Peyer's patch (tissue), 4 donors: ENCODE measurements at regions not wholly inside any gene's neighbourhood (a gene's known extent, or its start where the extent isn't known, plus 50 kb on each side); places are given as distances from the start of the nearest gene placed in this dataset.

Experiments
- DNase-seq, 3 donors: peaks; one replicate each; pipeline ENCODE4 v3.0.0-alpha.2; 2017 to 2019
- H3K27ac ChIP-seq, 4 donors: fragments of 200-600 bp; sonication (generic); one replicate each; pipeline ENCODE4 v1.5.1; 2016 to 2019
- H3K27me3 ChIP-seq, 2 donors: fragments of 200-600 bp; sonication (generic); one replicate each; pipeline ENCODE4 v1.5.1; 2019
- H3K36me3 ChIP-seq, 3 donors: fragments of 200-600 bp; sonication (generic); one replicate each; pipeline ENCODE4 v1.5.1; 2016 to 2019
- H3K4me1 ChIP-seq, 4 donors: fragments of 200-600 bp; sonication (generic); one replicate each; pipeline ENCODE4 v1.5.1; 2016 to 2019
- H3K4me3 ChIP-seq, 4 donors: fragments of 200-600 bp; sonication (generic); 1 replicate in 3 of 4; 2 replicates in 1 of 4; pipeline ENCODE4 v1.5.1; 2016 to 2019; ENCODE audit warnings: mild to moderate bottlenecking in 1 of 4
- H3K9me3 ChIP-seq, 4 donors: fragments of 200-600 bp; sonication (generic); one replicate each; pipeline ENCODE4 v1.5.1; 2016 to 2019; ENCODE audit warnings: mild to moderate bottlenecking in 1 of 4
- POLR2A ChIP-seq, 2 donors: fragments of 450-650 bp; IDR thresholded peaks; one replicate each; pipeline ENCODE4 v1.5.1; 2017; ENCODE audit warnings: antibody characterized with exemption in 2 of 2, mild to moderate bottlenecking in 2 of 2, moderate library complexity in 2 of 2
- TF ChIP-seq, protein P1 (sequence below), 6 experiments: fragments of 450-650 bp in 4 of 6; fragments of 200-600 bp in 2 of 6; sonication (generic) in 1 of 6; IDR thresholded peaks; one replicate each; pipeline ENCODE4 v1.5.1; 2017 to 2019; ENCODE audit warnings: antibody characterized with exemption in 6 of 6, mild to moderate bottlenecking in 3 of 6, moderate library complexity in 1 of 6

DNA sequence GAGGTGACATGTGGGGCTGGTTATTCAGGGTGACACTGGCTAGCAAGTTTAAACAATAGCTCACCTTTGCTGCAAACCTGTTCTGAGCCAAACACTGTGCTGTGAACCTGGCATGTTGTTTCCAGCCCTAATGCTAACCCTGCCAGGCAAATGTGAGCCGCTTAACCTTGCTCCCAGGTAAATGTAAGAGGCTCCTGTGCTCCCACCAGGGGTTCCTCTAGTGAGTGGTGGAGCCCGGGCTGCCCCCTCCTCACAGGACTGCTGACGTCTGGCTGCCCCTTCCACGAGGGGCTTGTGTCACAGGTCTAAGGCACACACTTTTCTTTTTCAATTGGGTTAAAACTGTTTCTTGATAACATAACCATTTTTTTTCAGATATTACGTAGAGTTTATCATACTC, 223.7 kb downstream of the DCDC2C start:
- peaks cover 0 to 4% (median 0%) of the 10 kb centered on the region in 4 donors for H3K9me3 ChIP-seq
- TF ChIP-seq, protein P1, sequence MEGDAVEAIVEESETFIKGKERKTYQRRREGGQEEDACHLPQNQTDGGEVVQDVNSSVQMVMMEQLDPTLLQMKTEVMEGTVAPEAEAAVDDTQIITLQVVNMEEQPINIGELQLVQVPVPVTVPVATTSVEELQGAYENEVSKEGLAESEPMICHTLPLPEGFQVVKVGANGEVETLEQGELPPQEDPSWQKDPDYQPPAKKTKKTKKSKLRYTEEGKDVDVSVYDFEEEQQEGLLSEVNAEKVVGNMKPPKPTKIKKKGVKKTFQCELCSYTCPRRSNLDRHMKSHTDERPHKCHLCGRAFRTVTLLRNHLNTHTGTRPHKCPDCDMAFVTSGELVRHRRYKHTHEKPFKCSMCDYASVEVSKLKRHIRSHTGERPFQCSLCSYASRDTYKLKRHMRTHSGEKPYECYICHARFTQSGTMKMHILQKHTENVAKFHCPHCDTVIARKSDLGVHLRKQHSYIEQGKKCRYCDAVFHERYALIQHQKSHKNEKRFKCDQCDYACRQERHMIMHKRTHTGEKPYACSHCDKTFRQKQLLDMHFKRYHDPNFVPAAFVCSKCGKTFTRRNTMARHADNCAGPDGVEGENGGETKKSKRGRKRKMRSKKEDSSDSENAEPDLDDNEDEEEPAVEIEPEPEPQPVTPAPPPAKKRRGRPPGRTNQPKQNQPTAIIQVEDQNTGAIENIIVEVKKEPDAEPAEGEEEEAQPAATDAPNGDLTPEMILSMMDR (IDR thresholded peaks at IDR 0.05) = no peak
- TF ChIP-seq POLR2A (IDR thresholded peaks at IDR 0.05) = no peak

DNA sequence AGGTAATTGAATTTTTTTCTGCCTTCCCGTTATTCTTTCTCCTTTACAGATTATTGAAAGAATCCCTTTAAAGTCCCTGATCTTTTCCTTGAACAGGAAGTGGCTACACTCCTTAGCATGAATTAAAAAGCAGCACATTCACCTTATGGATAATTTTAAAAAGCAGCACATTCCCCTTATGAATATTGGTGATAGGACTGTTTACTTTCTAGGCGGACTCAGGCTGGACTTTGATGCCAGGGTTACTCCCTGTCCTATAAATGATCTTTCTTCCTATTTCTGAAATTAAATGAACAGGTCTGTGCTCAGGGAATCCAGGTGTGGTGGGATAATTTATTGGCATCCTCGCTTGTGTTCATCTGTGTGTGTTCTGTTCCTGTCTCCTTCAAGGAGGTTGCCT, 226.0 kb downstream of the DCDC2C start:
- TF ChIP-seq, protein P1 (IDR thresholded peaks at IDR 0.05) = no peak
- no peak for TF ChIP-seq POLR2A (IDR thresholded peaks at IDR 0.05)
- Histone ChIP-seq H3K27me3 (no peaks in the 10 kb centered on the region), H3K36me3 (no peaks in the 10 kb centered on the region), H3K4me1 (no peaks in the 10 kb centered on the region), H3K27ac (no peak overlapping the region), H3K9me3 (peaks cover 0 to 4% (median 0%) of the 10 kb centered on the region in 4 donors), H3K4me3 (no peak overlapping the region)
- DNase-seq = no peak

More for the DNA sequence above, 223.7 kb downstream of the DCDC2C start:
- Histone ChIP-seq H3K36me3 (no peaks in the 10 kb centered on the region), H3K27ac (no peak overlapping the region), H3K4me1 (no peaks in the 10 kb centered on the region), H3K4me3 (no peak overlapping the region), H3K27me3 (no peaks in the 10 kb centered on the region)
- no peak for DNase-seq

DNA sequence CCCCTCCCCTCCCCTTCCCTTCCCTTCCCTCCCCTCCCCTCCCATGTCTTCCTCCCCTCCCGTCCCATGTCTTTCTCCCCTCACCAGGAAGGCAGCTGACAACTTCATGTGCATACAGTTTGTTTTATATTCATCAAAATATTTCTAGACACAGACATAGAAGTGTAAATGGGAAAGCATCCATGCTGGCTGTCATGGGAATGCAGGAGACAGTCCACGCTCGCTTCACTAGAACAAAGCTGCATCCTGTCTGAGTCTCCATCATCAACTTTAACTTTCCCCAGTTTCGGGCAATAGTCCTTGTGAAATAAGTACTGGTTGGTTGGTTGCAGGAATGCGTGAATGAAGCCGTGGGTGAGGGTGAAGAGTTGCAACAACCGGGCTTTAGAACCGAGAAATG, 226.9 kb downstream of the DCDC2C start:
- Histone ChIP-seq H3K9me3 (peaks cover 0 to 4% (median 0%) of the 10 kb centered on the region in 4 donors), H3K4me1 (no peaks in the 10 kb centered on the region), H3K27me3 (no peaks in the 10 kb centered on the region), H3K36me3 (no peaks in the 10 kb centered on the region), H3K27ac (no peak overlapping the region), H3K4me3 (no peak overlapping the region)
- no peak for TF ChIP-seq POLR2A (IDR thresholded peaks at IDR 0.05)
- TF ChIP-seq, protein P1 (IDR thresholded peaks at IDR 0.05) = no peak
- DNase-seq = no peak

DNA sequence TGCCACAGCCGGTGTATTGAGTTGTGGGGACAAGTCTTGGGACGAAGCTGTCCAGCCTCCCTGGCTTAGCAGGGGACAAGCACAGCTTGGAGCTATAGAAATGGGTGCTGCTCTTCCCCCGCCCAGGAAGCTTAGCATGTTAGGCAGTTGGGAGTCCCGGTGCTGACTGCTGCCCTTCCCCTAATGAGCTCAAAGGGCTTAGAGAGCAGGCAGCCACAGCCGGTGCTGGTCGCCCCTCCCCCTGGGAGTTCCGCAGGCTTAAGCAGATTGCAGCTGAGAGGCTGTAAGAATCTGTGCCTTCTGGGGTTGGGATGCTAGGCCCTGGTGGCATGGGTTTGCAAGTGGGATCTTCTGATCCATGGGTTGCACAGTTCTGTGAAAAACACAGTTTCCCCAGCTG, 237.3 kb downstream of the DCDC2C start:
- TF ChIP-seq, protein P1 (IDR thresholded peaks at IDR 0.05) = no peak
- TF ChIP-seq POLR2A (IDR thresholded peaks at IDR 0.05) = no peak
- Histone ChIP-seq H3K9me3 (no peaks in the 10 kb centered on the region), H3K27me3 (no peaks in the 10 kb centered on the region), H3K36me3 (no peaks in the 10 kb centered on the region), H3K27ac (no peak overlapping the region), H3K4me1 (no peaks in the 10 kb centered on the region), H3K4me3 (no peak overlapping the region)
- no peak for DNase-seq

DNA sequence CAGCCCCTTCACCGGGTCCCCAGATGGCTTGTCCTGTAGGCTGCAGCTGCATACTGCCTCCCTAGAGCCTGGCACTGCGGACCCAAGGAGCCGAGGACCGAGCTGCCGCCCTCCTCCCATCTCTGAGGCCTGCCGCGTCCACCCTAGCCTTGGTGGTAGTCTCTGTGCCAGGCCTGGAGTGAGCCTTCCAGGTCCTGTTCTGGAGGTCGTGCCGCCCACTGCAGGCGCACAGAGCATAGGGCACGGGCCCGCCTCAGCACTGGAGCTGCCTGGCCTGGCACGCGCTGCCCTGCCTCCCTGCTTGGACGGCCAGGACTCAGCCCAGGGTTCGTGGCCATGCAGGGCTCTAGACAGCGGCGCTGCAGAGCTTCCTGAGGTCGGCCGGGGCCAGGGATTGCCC, 239.5 kb downstream of the DCDC2C start:
- no peak for TF ChIP-seq POLR2A (IDR thresholded peaks at IDR 0.05)
- TF ChIP-seq, protein P1 (IDR thresholded peaks at IDR 0.05) = no peak
- Histone ChIP-seq H3K36me3 (no peaks in the 10 kb centered on the region), H3K9me3 (no peaks in the 10 kb centered on the region), H3K4me3 (no peak overlapping the region), H3K27me3 (no peaks in the 10 kb centered on the region), H3K27ac (no peak overlapping the region), H3K4me1 (no peaks in the 10 kb centered on the region)
- no peak for DNase-seq

DNA sequence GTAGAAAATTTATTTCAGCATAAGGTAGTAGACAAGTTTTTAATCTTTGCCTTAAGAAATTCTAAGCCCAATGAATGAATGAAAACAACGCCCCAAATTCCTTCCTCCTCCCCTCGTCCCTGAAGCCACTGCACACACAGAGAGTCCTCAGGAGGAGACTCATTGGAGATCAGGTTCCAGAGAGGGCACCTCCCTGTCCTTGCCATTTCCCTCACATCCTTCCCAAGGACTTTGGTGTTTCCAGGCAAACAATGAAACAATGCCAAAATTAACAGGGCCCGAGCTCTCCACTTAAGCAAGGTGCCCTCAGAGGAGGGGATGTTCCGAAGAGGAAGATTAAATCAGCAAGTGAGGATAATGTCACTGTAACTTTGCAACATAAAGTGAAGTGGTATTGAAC, 240.7 kb downstream of the DCDC2C start:
- no peak for TF ChIP-seq POLR2A (IDR thresholded peaks at IDR 0.05)
- TF ChIP-seq, protein P1 (IDR thresholded peaks at IDR 0.05) = no peak
- Histone ChIP-seq H3K4me3 (no peak overlapping the region), H3K36me3 (no peaks in the 10 kb centered on the region), H3K9me3 (no peaks in the 10 kb centered on the region), H3K27ac (no peak overlapping the region), H3K27me3 (no peaks in the 10 kb centered on the region), H3K4me1 (no peaks in the 10 kb centered on the region)
- no peak for DNase-seq
